Body of pancreas (tissue), 4 donors: ENCODE measurements at regions not wholly inside any gene's neighbourhood (a gene's known extent, or its start where the extent isn't known, plus 50 kb on each side); places are given as distances from the start of the nearest gene placed in this dataset.
A peak's percentile ranks its signal among the peaks of the same experiment; 100 is the strongest.

Experiments
- ATAC-seq: fragments of 150-250 bp; one replicate; pipeline ENCODE4 v1.9.1; 2016
- DNase-seq, 4 donors: peaks; one replicate each; pipeline ENCODE4 v3.0.0-alpha.2; 2019
- H3K27ac ChIP-seq, 4 donors: fragments of 200-600 bp; sonication (generic); 1 replicate in 3 of 4; 2 replicates in 1 of 4; pipeline versions ENCODE4 v1.5.1 to v1.6.1; 2016 to 2019; ENCODE audit warnings: mild to moderate bottlenecking in 1 of 4, mixed read lengths in 1 of 4, moderate library complexity in 1 of 4
- H3K27me3 ChIP-seq, 2 donors: fragments of 200-600 bp; sonication (generic); one replicate each; pipeline ENCODE4 v1.6.0; 2016; ENCODE audit warnings: mild to moderate bottlenecking in 1 of 2
- H3K36me3 ChIP-seq, 2 donors: fragments of 200-600 bp; sonication (generic); replicated peaks in 1 of 2; 2 replicates each; pipeline ENCODE4 v1.5.1; 2016; ENCODE audit warnings: low read depth in 2 of 2; ENCODE audit not compliant: insufficient read depth in 1 of 2
- H3K4me1 ChIP-seq: fragments of 200-600 bp; sonication (generic); one replicate; pipeline ENCODE4 v1.6.0; 2016
- H3K4me3 ChIP-seq, 2 donors: fragments of 200-600 bp; sonication (generic); 1 replicate in 1 of 2; 2 replicates in 1 of 2; pipeline ENCODE4 v1.5.1; 2016 to 2019
- H3K9me3 ChIP-seq, 3 donors: fragments of 200-600 bp; sonication (generic); 1 replicate in 2 of 3; 2 replicates in 1 of 3; pipeline ENCODE4 v1.5.1; 2016
- CTCF ChIP-seq, 7 experiments: fragments of 450-650 bp in 4 of 7; fragments of 200-600 bp in 3 of 7; sonication (generic) in 3 of 7; IDR thresholded peaks; one replicate each; pipeline ENCODE4 v1.5.1; 2016 to 2019; ENCODE audit warnings: antibody characterized with exemption in 7 of 7
- POLR2A ChIP-seq, 3 donors: fragments of 450-650 bp; IDR thresholded peaks; one replicate each; pipeline ENCODE4 v1.6.1; 2016; ENCODE audit warnings: antibody characterized with exemption in 3 of 3, mild to moderate bottlenecking in 2 of 3
- WGBS, 2 donors: methylation state at CpG; one replicate each; pipeline ENCODE4 v1.1.5; 2017; 5-methylcytosine and 5-hydroxymethylcytosine counted together
- intact Hi-C: fragments of 100-400 bp; cut with DNase I; formaldehyde crosslinking; loops from one replicate; pipeline ENCODE4 v1.15.1; 2023

- Histone ChIP-seq H3K4me3 (no peak overlapping the region), H3K27ac (no peak overlapping the region), H3K27me3 (no peaks in the 10 kb centered on the region), H3K36me3 (no peaks in the 10 kb centered on the region), H3K4me1 (no peaks in the 10 kb centered on the region), H3K9me3 (no peaks in the 10 kb centered on the region)
- intact Hi-C loops: no loop called here
- ATAC-seq (no peak), DNase-seq (peak in 1 of 4 donors; percentile 5)
- no peak for TF ChIP-seq POLR2A (IDR thresholded peaks at IDR 0.05)
- TF ChIP-seq CTCF (IDR thresholded peaks at IDR 0.05): no peak
- WGBS, 2 donors: 68% methylated on average over 2 of the region's 3 CpGs; no CpG with 5 or more reads in 1 of the 2 donors
Observed at GRCh38 chrX:81054904-81055303, 146.8 kb downstream of the HMGN5 start.

DNA sequence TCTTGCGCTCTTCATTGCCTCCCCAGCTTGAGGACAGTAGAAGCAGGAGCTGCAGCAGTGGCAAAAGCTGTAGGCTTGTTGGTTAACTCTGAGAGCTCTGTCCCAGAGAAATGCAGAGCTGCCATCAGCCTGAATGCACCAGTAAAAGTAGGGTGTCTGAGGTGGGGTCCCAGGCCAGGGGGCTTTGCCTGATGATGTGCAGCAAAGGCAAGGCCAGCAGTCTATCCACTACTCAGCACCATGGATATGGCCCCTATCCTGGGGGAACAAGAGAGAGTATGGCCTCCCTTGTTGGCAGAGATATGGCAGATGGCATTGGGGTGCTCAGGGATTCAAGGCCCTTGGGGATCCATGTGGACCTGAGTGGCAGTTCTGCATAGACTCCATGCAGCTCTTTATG is 180.2 kb downstream of the HMGN5 start:
- no peaks in the 10 kb centered on the region for H3K36me3 ChIP-seq
- no peak overlapping the region for H3K27ac ChIP-seq
- TF ChIP-seq CTCF (IDR thresholded peaks at IDR 0.05) (no peak), POLR2A (IDR thresholded peaks at IDR 0.05) (no peak)
- no peaks in the 10 kb centered on the region for H3K4me1 ChIP-seq
- H3K4me3 ChIP-seq: no peak overlapping the region
- WGBS, 2 donors: 80% methylated on average over 1 of the region's 1 CpG; no CpG with 5 or more reads in 1 of the 2 donors
- intact Hi-C loops: no loop called here
- DNase-seq (no peak), ATAC-seq (no peak)
- H3K27me3 ChIP-seq: no peaks in the 10 kb centered on the region
- no peaks in the 10 kb centered on the region for H3K9me3 ChIP-seq

DNA sequence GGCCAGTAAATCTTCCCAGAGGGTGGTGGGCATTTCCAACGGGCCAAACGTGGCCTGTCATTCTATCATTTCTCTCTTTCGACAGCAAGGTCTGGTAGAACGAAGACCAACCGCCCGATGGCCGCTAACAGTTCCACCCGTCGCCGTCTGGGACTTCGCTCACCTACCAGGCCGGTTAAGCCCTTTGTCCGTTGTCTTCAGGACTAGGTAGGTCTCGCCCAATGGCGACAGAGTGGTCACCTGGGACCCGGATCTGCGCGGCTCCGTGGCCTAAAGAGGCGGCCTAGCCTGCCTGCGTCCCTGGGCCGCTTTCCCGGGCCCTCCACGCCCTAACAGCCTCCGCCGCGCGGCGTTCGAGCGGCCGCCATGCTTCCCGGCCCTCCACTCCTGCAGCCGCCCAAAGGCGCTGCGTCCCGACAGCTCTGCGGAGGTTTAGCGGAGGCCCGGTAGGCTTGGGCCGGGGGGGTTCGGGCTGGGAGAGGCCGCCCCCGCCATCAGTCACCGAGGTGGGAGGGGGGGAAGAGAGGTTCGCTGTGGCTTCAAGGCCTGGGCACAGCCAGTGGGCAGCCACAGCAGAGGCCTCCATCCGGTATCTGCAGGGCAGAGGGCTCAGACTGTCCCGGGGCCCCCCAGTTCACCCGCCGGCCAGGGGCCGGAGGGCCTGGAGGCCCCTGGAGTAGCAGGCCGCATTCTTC is 194.0 kb upstream of the BRWD3 start:
- ATAC-seq (no peak), DNase-seq (no peak)
- Histone ChIP-seq H3K27ac (no peak overlapping the region), H3K4me3 (no peak overlapping the region), H3K27me3 (no peaks in the 10 kb centered on the region), H3K36me3 (no peaks in the 10 kb centered on the region), H3K4me1 (no peaks in the 10 kb centered on the region), H3K9me3 (no peaks in the 10 kb centered on the region)
- intact Hi-C loops: no loop called here
- 81 to 88% methylated on average over 4 to 23 of the region's 52 CpGs for WGBS, 2 donors
- TF ChIP-seq CTCF (IDR thresholded peaks at IDR 0.05) (no peak), POLR2A (IDR thresholded peaks at IDR 0.05) (no peak)

DNA sequence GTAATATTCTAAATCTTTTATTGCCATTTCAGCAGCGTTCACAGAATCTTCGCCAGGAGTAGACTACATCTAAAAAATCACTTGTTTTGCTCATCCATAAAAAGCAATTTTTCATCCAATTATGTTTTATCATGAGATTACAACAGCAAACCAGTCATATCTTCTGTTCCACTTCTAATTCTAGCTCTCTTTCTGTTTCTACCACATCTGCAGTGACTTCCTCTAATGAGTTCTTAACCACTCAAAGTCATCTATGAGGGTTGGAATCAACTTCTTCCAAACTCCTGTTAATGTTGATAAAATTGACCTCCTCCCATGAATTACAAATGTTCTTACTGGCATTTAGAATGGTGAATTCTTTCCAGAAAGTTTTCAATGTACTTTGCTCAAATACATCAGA is 174.4 kb upstream of the BRWD3 start:
- H3K4me1 ChIP-seq: no peaks in the 10 kb centered on the region
- H3K4me3 ChIP-seq: no peak overlapping the region
- H3K9me3 ChIP-seq: no peaks in the 10 kb centered on the region
- ATAC-seq: no peak
- no peaks in the 10 kb centered on the region for H3K36me3 ChIP-seq
- WGBS, 2 donors: 61 to 68% methylated on average over 2 of the region's 2 CpGs
- no peak for DNase-seq
- TF ChIP-seq CTCF (IDR thresholded peaks at IDR 0.05): no peak
- no peak for TF ChIP-seq POLR2A (IDR thresholded peaks at IDR 0.05)
- no peak overlapping the region for H3K27ac ChIP-seq
- no peaks in the 10 kb centered on the region for H3K27me3 ChIP-seq
- intact Hi-C loops: no loop called here
